ENCODE measurements at regions not wholly inside any gene's neighbourhood (a gene's known extent, or its start where the extent isn't known, plus 50 kb on each side); places are given as distances from the start of the nearest gene placed in this dataset.

- Histone ChIP-seq H3K27ac (no peak overlapping the region), H3K4me3 (no peak overlapping the region)
- no peak for DNase-seq (ENCODE audit: low spot score)
- TF ChIP-seq, protein P1, sequence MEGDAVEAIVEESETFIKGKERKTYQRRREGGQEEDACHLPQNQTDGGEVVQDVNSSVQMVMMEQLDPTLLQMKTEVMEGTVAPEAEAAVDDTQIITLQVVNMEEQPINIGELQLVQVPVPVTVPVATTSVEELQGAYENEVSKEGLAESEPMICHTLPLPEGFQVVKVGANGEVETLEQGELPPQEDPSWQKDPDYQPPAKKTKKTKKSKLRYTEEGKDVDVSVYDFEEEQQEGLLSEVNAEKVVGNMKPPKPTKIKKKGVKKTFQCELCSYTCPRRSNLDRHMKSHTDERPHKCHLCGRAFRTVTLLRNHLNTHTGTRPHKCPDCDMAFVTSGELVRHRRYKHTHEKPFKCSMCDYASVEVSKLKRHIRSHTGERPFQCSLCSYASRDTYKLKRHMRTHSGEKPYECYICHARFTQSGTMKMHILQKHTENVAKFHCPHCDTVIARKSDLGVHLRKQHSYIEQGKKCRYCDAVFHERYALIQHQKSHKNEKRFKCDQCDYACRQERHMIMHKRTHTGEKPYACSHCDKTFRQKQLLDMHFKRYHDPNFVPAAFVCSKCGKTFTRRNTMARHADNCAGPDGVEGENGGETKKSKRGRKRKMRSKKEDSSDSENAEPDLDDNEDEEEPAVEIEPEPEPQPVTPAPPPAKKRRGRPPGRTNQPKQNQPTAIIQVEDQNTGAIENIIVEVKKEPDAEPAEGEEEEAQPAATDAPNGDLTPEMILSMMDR (IDR thresholded peaks at IDR 0.05), result no peak
These were observed 543.2 kb upstream of the SGCD start for GRCh38 chr5:155783791-155784190.

GRCh38 chr5:155786108-155786507, 540.9 kb upstream of the SGCD start:
- H3K27ac ChIP-seq, result no peak overlapping the region
- TF ChIP-seq, protein P1 (IDR thresholded peaks at IDR 0.05), result no peak
- no peak for DNase-seq (ENCODE audit: low spot score)
- H3K4me3 ChIP-seq, result no peak overlapping the region

- TF ChIP-seq, protein P1 (IDR thresholded peaks at IDR 0.05), result no peak
- Histone ChIP-seq H3K4me3 (no peak overlapping the region), H3K27ac (no peak overlapping the region)
- no peak for DNase-seq (ENCODE audit: low spot score)
These were observed 534.1 kb upstream of the SGCD start for GRCh38 chr5:155792873-155793272.

GRCh38 chr5:155794795-155795194, 532.2 kb upstream of the SGCD start:
- H3K4me3 ChIP-seq, result no peak overlapping the region
- DNase-seq (ENCODE audit: low spot score), result no peak
- H3K27ac ChIP-seq, result no peak overlapping the region
- TF ChIP-seq, protein P1 (IDR thresholded peaks at IDR 0.05), result no peak

GRCh38 chr5:155799308-155799707, 527.7 kb upstream of the SGCD start:
- TF ChIP-seq, protein P1 (IDR thresholded peaks at IDR 0.05), result no peak
- DNase-seq (ENCODE audit: low spot score), result no peak
- no peak overlapping the region for H3K4me3 ChIP-seq
- H3K27ac ChIP-seq, result no peak overlapping the region

DNA sequence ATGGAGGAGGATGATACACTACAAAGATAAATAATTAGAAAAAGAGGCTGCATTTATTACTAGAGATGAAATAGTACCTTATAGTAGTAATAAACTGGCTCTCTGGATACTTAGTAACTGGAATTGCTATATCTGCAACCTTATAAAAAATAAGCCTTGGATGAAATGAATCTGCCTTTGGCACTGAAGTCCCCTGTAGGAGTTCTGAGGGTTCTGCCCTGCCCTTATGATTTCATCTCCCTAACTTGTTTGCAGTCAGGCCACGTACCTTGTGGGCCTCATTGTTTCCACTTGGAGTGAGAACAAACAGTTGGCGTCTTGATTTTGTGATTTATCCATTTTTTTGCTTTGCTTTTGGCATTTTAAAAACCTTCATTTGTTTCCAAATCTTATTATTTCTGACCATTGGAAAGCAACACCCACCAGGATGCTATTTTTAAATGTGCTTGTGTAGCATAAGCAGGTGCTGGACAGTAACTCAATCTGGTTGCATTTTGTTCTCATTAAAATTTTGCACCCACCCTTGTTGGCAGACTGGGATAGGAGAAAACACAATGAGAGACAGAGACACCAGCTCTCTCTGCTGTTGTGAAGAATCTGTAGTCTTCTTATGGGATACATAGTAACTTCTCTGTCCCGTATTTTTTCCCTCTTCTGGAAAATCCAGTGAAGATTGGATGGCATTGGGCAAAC, 518.9 kb upstream of the SGCD start:
- TF ChIP-seq, protein P1 (IDR thresholded peaks at IDR 0.05), result no peak
- DNase-seq (ENCODE audit: low spot score), result no peak
- no peak overlapping the region for H3K4me3 ChIP-seq
- H3K27ac ChIP-seq, result no peak overlapping the region

- DNase-seq (ENCODE audit: low spot score), result no peak
- TF ChIP-seq, protein P1 (IDR thresholded peaks at IDR 0.05), result no peak
- Histone ChIP-seq H3K4me3 (no peak overlapping the region), H3K27ac (no peak overlapping the region)
These were observed 511.7 kb upstream of the SGCD start for GRCh38 chr5:155815248-155815647.
